ENCODE measurements at regions not wholly inside any gene's neighbourhood (a gene's known extent, or its start where the extent isn't known, plus 50 kb on each side); places are given as distances from the start of the nearest gene placed in this dataset.

DNA sequence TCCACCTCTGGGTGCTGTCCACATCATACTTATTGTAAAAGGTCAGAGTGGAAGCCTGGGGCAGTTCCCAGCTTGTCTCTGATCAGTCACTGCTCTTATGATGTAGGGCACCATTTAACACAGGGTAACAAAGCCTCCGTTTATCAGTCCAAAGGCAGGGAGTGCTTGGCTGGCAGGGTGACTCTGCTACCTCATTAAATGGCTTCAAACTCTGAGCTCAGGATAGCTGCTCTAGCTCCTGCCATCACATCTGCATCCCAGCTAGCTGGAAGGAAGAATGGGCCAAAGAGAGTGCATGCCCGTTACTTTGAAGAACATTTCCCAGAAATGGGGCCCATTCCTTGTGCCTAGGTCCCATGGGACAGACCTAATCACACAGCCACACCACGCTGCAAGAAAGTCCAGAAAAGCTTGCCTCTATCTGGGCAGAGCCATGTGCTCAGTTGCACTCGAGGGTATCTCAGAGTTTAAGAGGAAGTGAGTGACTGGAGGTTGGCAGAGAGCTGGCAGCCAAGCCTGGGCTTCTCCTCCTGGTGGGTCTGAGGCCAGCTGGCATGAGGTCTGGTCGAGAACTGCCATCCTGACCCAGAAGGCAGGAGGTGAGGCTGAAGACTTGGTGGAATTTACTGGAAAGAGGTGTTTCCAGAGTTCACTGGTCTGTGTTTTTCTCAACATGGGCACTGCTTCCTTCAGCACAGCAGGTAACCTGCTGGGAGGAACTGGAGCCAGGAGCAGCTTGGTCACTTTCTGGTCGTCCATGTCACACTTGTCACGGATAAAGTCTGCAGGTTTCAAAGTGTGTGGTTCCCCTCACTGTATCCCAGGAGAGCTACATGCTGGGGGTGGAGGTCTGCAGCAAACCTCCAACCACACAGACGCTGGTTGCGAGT, 935.7 kb downstream of the BRD1 start:
- no peak for DNase-seq

DNA sequence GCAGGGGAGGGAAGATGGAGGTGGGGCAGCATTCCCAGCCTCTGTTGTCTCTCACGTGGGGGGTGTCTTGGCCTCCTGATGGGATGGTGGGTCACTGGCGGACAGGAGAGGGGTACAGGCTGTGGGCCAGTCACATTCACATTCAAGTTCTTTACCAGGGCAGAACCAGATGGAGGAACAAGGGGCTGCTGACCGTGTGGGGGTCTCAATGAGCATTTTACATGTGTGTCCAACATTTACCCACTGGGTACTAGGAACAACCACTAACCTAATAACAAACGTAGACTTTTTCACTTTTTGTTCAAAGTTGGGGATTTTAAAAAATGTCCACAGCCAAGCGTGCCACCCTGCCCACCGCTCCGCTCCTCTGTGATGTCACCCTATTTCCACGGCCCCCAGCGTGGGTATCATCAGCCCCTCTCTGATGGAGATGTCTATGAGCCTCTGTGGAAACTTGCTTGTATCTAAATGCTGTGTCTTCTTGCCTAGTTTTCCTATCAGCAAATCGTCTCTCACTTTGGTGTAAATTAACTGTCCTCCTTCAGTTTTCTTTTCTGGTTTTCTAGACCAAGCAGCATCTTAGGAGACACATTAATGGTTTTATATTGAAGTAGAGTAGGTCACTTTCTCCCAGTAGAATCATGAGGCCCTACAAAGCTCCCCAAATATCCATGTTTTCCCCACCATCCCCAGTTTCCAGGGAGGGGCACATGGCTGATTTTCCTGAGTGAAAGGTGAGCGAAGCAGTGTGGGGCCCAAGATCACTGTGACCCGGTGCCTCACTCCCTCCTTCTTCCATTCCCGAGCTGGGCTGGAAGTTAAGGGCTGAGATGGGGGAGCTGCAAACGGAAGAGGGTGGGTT, 936.7 kb downstream of the BRD1 start:
- no peak for DNase-seq

DNA sequence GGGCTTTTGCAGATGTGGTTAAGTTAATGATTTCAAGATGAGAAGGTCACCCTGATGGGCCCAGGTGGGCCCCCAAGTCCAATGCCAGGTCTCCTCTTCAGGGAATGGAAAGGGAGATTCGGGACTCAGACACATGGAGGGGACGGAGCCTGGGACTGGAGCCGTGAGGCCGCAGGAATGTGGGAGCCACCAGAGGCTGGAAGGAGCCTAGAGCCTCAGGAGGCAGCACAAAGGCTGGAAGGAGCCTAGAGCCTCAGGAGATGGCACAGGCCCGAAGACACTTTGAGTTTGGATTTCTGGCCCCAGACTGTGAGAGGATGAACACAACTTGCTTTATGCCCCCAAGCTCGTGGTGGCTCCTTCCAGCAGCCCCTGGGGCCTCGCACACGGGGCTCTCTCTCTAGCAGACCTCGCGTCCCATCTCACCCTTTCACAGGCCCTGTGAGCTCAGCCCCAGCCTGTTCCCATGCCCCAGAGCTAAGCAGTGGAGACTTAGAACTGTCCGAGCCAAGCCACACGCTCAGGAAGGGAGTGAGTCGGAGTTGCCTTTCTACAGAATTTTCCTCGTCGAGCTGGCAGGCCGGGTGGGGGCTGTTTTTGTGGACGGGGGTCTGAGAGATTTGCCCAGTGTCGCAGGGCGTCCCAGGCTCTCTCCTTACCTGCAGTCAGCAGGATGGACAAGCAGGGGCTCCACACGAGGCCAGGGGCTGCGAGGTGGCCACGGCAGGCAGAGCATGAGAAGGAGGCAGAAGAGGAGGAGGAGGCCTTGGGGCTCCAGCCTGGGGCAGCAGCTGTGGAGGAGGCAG, 937.6 kb downstream of the BRD1 start:
- DNase-seq = peak; percentile 45

DNA sequence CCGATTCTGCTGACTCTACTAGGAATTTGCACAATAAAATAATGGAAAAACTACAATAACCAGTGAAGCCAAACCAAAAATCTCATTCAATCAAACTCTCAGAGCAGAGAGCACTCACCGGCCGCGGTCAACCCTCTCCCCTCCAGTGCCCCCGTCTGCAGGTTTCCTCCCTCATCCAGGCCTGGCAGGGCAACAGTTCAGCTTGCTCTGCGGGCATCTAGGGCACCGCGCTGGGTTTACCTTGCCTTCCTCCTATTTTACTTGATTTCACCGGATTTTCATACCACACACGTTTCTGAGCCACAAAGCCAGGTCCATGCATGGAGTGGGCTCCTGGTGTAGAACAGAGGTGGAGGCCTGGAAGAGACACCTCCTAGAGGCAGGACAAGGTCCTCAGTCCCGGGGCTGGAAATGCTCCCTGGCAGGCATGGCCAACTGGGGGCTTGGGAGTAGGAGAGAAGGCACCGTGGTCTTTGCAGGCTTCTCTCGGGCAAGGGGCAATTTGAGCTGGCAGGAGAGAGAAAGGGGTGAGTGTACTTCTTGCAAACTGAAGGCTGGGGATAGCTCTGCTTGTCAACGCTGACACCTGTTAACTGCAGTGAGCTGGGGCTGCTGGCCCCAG, 938.4 kb downstream of the BRD1 start:
- DNase-seq = peak; percentile 33

DNA sequence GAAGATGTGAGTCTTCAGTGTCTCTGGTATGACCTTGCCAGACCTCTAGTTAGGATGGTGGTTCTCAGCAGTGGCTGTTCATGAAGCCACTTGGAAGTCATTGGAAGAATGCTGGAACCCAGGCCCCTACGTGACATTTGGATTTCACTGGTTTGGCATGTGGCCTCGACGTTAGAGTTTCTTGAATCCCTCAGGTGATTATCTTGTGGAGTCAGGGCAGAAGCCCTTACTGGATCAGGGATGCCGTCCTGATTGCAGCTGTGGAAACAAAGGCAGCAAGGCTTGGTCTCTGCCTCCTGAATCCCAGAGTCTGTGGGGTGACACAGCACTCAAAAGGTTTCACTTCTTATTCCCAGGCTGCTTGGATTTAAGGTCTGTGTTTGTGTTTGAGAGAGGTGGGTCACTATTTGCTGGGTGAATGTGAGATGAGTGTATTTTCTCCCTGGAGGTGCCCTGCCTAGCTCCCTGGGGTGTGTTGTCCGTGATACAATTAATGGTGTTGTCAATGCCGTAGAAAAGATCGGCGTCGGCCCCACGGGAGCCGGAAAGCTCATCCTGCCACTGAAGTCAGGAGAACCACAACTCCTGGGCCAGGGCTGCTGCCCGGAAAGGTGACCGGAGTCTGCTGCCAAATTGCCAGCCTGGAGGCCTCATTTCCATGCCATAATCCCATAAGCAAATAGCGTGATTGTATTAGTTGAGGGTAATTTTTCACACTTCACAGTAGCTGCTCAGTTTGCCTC, 939.0 kb downstream of the BRD1 start:
- DNase-seq = peak; percentile 46

DNA sequence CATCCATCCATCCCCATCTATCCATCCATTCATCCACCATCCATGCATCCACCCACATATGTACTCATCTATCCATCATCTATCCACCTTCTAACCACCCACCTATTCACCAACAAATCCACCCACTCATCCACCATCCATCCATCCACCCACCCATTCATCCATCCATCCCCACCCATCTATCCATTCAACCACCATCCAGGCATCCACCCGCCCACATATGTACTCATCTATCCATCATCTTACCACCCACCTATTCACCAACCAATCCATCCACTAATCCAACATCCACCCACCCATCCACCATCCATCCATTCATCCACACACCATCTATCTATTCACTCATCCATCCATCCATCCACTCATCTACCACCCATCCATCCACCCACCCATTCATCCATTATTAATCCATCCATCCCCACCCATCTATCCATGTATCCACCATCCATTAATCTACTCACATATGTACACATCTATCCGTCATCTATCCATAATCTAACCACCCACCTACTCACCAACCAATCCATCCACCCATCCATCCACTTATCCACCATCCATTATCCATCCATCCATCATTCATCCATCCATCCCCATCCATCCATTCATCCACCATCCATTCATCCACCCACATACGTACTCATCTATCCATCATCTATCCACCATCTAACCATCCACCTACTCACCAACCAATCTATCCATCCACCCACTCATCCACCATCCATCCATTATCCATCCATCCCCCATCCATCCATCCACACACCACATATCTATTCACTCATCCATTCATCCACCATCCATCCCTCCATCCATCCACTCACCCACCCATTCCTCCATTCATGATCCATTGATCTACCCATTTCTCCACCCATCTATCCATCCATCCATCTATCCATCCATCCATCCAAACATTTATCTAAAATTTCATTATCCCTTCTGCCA, 940.0 kb downstream of the BRD1 start:
- no peak for DNase-seq

DNA sequence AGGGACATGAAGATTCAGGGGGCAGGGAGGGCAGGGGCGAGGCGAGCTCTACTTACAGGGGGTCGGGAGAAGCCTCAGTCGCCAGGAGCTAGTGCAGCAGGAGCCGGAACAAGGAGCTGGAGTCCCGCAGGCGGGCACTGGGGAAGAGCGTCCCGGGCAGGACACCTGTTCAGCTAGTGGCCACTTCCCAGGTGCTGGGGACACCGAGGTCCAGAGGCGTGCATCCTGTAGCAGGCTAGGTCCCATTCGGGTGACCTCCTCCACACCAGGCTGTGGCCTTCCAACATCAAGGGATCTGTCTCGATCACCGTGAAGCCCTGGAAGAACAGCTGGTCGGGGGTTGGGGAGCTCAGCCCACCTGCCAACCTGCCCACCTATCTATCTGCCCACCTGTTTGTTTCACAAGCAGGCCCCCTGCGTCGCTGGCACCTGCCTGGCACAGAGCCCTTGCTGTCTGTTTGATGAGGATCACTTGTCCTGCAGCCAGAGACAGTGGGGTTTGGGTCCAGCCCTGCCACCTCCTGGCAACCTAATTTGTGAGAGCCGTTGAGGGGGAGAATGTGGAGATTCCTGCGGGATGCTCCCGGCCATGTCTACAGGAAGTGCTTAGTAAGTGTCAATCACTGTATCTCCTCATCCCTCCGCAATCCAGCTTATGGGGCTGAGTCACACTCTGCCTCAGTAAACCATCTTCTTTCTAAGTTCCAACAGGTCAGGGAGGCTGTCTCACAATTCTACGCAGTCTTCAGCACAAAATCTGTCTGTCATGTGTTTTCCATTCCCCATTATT, 940.9 kb downstream of the BRD1 start:
- DNase-seq = peak; percentile 42

DNA sequence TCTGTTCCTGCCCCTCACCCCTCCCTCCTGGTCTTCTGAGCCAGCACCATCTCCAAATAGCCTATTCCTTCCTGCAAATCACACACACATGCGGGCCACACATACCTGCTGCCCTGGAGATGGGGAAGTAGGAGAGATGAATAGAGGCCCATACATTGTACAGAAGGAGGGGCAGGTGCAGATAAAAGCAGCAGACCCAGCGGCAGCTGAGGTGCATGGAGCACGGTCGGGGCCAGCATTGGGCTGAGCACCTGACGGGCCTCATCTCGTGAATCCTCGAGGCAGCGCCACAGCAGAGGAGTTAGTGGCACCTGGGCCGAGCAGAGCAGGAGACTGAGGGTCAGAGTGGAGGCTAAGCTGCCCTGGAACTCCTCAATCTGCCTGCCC, 941.8 kb downstream of the BRD1 start:
- peak; percentile 49 for DNase-seq

DNA sequence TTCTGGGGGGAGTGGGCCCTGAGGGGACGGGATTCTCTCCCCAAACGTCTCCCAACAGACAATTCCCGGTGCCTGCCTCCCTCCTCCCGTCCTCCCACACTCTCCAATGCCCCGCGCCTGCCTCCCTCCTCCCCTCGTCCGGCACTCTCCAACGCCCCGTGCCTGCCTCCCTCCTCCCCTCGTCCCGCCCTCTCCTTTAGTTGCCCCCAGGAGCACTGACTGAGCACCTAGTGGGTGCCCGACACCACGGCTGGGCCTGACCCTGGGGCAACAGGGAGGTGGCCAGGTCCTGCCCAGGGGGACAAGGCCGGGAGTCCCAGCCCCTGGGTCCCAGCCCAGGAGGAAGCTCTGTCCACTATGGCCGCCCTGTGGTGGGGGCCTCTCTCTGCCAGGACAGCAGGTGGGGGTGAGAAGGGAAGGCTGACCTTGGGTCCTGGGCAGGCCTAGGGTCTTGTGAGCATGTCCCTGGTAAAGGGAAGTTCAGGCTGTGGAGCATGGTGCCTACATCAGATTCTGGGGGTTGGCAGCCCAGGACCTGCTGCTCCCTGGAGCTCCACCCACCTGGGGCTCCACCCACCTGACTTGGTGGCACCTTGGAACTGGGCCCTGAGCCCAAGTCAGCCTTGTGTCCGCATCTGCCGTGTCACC, 942.3 kb downstream of the BRD1 start:
- DNase-seq = peak; percentile 55

DNA sequence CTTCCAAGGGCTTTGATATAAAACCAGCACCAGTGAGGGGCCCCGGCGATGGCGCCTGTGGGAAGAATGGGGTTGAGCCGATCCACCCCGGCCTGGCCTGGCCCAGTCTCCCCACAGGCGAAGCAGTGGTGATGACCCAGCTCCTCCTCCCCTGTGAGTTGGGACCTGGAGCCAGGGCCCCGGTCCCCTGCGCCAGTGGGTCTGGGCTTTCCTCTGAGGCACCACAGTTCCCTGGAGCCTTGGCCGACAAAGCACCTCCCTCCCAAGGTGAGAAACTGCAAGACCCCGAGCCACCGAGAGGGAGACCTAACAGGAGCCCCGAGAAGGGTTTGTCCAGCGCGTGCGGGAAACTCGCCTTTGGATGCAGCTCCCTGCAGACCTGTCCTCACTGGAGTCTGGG, 942.9 kb downstream of the BRD1 start:
- DNase-seq = peak; percentile 33

DNA sequence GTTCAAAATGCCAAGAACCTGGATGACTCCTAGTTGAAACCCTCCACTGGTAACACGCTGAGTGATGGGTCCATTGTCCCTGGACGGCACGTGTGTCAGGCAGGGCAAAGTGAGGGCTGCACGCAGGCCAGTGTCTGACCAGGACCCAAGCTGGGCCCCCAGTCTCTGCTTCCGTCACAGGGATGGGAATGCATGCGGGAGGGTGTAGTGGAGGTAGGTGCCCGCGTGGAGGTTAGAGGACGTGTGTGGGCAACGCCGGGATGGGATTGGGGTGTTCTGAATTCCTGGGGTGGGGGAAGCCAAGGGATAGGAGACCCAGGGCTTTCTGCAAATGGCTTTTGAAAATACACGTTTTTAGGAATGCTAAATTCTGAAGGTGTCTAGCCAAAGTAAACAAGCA, 943.3 kb downstream of the BRD1 start:
- peak; percentile 54 for DNase-seq

DNA sequence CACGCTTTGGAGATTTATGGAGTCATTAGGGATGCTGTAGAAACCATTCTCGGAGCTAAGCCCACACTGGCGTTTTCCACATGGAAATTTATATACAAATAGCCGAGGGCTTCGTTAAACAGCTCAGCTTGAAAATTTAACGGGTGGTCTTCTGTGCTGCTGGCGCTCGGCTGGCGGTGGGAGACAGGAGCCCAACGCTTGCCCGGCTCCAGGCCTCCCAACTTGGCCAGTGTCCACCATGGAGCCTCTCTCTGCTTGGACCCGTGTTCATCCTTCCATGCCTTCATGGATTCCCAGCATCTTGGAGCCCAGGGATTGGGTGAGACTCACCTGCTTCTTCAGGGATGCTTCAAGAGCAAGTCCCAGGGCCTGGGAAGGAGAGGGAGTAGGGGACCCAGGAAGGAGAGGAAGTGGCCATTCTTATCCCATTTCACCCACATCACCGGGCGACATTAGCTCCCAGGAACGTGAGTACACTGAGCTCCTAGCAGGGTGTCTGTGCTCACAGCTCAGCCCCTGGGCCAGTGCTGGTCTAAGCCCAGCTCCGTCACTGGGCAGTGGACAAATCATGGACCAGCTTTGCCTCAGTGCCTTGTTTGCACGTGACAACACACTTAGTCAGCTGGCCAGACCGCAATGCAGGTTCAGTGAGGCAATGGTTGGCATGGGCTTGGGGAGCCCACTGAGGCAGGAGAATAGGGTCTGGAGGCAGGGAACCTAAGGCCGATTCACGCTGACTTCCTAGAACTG, 944.3 kb downstream of the BRD1 start:
- peak; percentile 30 for DNase-seq

DNA sequence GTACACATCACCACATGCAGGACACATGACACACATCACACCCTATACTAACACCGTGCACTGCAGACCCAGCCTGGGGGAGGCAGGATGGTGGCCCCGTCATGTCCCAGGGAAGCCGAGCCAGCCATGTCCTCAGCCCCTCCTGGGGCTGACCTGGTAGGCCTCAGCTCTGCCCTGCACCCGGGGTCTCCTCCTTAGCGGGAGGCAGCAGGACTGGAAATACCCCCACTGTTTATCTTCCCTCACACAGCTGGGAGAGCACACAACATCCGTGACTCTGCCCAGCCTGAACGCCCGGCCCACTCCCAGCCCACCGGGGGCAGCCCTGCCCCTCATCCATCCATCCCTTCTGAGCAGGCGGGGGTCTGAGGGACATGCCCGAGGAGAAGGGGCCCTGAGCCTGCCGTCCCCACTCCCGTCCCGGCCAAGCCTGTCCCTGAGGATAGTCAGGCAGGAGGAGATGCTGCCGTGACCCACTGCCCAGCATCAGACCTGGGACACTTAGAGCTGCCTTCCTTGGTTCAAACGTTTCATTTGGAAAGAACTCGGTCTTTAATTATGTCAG, 945.0 kb downstream of the BRD1 start:
- peak; percentile 28 for DNase-seq

DNA sequence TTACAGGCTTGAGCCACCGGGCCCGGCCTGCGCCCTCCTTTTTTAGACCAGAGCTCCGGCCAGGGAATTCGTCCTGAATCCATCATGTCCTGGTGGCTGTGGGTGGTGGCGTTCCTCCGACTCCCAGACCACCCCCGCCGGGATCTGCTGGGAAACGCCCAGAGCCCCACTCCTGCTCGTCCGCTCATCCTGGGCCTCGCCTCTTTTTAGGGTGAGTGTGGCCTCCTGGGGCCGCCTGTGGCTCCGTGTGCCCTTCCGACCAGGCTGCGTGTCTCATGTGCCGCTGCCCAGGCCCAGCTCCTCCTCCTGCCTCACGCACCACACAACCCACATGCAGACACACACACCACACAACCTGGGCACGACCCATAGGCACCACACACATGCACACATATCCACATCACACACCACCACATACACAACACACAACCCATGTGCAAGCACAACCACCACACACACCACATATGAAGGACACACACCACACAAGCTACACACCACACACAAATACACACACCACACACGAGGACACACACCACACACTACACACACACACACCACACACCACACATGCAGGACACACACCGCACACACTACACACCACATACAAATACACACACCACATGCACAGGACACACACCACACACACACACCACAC, 946.2 kb downstream of the BRD1 start:
- DNase-seq = peak; percentile 56

DNA sequence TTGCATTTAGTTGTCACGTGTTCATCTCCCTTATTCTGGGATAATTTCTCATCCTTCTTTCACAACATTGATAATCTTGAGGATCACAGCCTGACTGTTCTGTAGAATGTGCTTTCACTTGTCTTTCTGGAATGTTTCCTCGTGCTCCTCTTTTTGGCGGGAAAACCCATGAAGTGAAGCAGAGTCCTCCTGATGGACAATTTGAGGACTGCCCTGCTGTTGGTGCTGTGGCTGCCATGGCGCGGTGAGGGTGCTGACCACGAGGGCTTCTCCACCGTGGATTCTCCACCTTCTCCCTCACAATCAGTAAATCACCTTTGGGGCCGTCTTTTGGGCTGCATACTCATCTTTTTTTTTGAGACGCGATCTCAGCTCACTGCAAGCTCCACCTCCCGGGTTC, 946.9 kb downstream of the BRD1 start:
- peak; percentile 19 for DNase-seq

DNA sequence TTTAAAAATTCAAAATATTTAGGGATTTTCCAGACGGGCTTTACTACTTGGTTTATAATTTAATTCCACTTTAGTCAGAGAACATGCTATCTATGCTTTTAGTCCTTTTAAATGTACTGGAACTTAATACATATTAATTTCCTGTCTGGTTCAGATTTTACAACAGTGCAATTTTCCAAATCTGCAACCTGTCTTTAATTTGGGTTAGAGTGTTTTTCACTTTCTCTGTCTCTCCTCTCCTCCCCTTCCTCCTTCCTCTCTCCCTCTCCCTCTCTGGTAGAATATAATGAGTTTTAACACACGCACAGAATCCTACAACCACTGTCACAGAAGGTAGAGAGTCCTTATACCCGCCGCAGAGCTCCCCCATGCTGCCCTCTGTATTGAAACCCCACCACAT, 950.7 kb downstream of the BRD1 start:
- DNase-seq = no peak

DNA sequence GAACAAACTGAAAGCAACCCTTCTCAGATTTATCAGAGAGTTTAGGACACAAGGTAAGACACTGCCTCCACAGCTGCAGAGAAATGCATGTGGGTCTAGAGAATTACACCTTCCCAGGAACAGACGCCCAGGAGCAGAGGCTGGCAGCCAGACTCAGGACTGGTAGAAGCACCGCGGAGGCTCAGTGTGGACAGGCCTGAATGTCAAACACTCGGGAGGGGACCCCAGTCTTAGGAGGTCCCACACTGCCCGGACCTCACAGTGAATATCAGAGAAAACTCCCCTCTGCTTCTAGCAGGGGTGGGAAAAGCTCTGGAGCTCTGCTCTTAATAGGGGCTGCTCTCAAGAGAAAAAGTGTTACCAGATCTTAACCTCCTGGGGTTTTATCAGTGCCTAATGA, 952.7 kb downstream of the BRD1 start:
- peak; percentile 37 for DNase-seq

DNA sequence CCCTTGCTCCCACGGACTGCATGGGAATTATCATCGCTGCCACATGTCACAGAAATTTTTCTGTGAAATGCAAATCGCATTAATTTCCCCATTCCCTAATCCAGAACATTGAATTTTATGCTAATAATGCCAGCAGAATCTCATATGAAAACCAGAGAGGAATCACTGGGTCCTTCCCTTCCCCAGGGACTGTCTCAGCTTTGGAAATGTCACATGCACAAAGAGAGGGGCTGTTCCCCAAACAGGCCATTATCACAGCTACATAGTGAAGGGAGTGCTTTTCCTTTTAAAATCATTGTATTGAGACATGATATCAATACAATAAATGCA, 954.5 kb downstream of the BRD1 start:
- DNase-seq = no peak
